NCI-H2196 treated with DMSO at 0.1 percent for 48 hours (cell line): ENCODE measurements at regions not wholly inside any gene's neighbourhood (a gene's known extent, or its start where the extent isn't known, plus 50 kb on each side); places are given as distances from the start of the nearest gene placed in this dataset.

ENCODE experiments used
- DNase-seq: peaks from one replicate; lab custom pipeline; 2025; ENCODE audit not compliant: unreplicated experiment; lab: John Stamatoyannopoulos, UW

- no peak for DNase-seq
Observed at GRCh38 chr1:222301652-222302051, 246.3 kb downstream of the HHIPL2 start.

GRCh38 chr1:222299524-222299923, 248.4 kb downstream of the HHIPL2 start:
- DNase-seq: no peak

GRCh38 chr1:222290866-222291265, 257.0 kb downstream of the HHIPL2 start:
- no peak for DNase-seq

GRCh38 chr1:222288053-222288452, 259.9 kb downstream of the HHIPL2 start:
- DNase-seq: no peak

GRCh38 chr1:222286011-222286410, 261.9 kb downstream of the HHIPL2 start:
- no peak for DNase-seq

GRCh38 chr1:222285526-222285925, 262.4 kb downstream of the HHIPL2 start:
- DNase-seq: no peak

- no peak for DNase-seq
Observed at GRCh38 chr1:222284466-222284865, 263.4 kb downstream of the HHIPL2 start.

- no peak for DNase-seq
Observed at GRCh38 chr1:222283147-222283768, 264.6 kb downstream of the HHIPL2 start.

- no peak for DNase-seq
Observed at GRCh38 chr1:222279591-222279990, 268.3 kb downstream of the HHIPL2 start.

GRCh38 chr1:222278501-222278900, 269.4 kb downstream of the HHIPL2 start:
- no peak for DNase-seq

GRCh38 chr1:222275729-222276465, 272.0 kb downstream of the HHIPL2 start:
- DNase-seq: no peak

- no peak for DNase-seq
Observed at GRCh38 chr1:222275001-222275728, 272.7 kb downstream of the HHIPL2 start.

GRCh38 chr1:222266223-222267196, 281.4 kb downstream of the HHIPL2 start:
- no peak for DNase-seq

GRCh38 chr1:222263791-222264190, 284.1 kb downstream of the HHIPL2 start:
- DNase-seq: no peak

GRCh38 chr1:222257027-222257426, 290.9 kb downstream of the HHIPL2 start:
- DNase-seq: no peak

- DNase-seq: no peak
Observed at GRCh38 chr1:222256058-222256457, 291.8 kb downstream of the HHIPL2 start.

- no peak for DNase-seq
Observed at GRCh38 chr1:222252788-222253187, 295.1 kb downstream of the HHIPL2 start.

- no peak for DNase-seq
Observed at GRCh38 chr1:222251847-222252246, 296.1 kb downstream of the HHIPL2 start.

GRCh38 chr1:222250376-222250775, 297.5 kb downstream of the HHIPL2 start:
- no peak for DNase-seq

GRCh38 chr1:222247811-222248310, 300.0 kb downstream of the HHIPL2 start:
- no peak for DNase-seq

- DNase-seq: no peak
Observed at GRCh38 chr1:222247081-222247480, 300.8 kb downstream of the HHIPL2 start.
